Esophagus (tissue), 2 donors: ENCODE measurements at regions not wholly inside any gene's neighbourhood (a gene's known extent, or its start where the extent isn't known, plus 50 kb on each side); places are given as distances from the start of the nearest gene placed in this dataset.

Experiments used
- H3K27ac ChIP-seq, 2 donors: one replicate each; pipeline ENCODE4 v1.5.1; 2013; ENCODE audit warnings: low read depth in 2 of 2, mild to moderate bottlenecking in 2 of 2, inconsistent platforms in 1 of 2, low read length in 1 of 2, moderate library complexity in 1 of 2
- H3K27me3 ChIP-seq, 2 donors: one replicate each; pipeline ENCODE4 v1.6.1; 2013; ENCODE audit warnings: low read length in 2 of 2, control low read depth in 1 of 2, mild to moderate bottlenecking in 1 of 2; ENCODE audit not compliant: insufficient read depth in 2 of 2, control insufficient read depth in 1 of 2
- H3K36me3 ChIP-seq, 2 donors: one replicate each; pipeline ENCODE4 v1.6.1; 2013; ENCODE audit warnings: low read length in 1 of 2; ENCODE audit not compliant: control insufficient read depth in 2 of 2, insufficient read depth in 2 of 2
- H3K4me1 ChIP-seq, 2 donors: one replicate each; pipeline ENCODE4 v1.6.1; 2013; ENCODE audit warnings: low read length in 1 of 2; ENCODE audit not compliant: control insufficient read depth in 2 of 2, insufficient read depth in 2 of 2
- H3K4me3 ChIP-seq, 2 donors: one replicate each; pipeline ENCODE4 v1.5.1; 2013; ENCODE audit warnings: low read length in 2 of 2, mild to moderate bottlenecking in 2 of 2, low read depth in 1 of 2, moderate library complexity in 1 of 2
- H3K9me3 ChIP-seq, 2 donors: one replicate each; pipeline ENCODE4 v1.6.1; 2013; ENCODE audit warnings: mild to moderate bottlenecking in 2 of 2, low read depth in 1 of 2, low read length in 1 of 2, moderate library complexity in 1 of 2; ENCODE audit not compliant: control insufficient read depth in 2 of 2, insufficient read depth in 1 of 2
- WGBS, 2 donors: extraction: QIAGEN DNeasy Blood & Tissue Kit; methylation state at CpG; one replicate each; pipeline ENCODE4 v1.1.7; 2013; 5-methylcytosine and 5-hydroxymethylcytosine counted together
- donor health status: healthy with polysubstance abuse.
- donor health status: Bipolar disorder and iron deficiency.

DNA sequence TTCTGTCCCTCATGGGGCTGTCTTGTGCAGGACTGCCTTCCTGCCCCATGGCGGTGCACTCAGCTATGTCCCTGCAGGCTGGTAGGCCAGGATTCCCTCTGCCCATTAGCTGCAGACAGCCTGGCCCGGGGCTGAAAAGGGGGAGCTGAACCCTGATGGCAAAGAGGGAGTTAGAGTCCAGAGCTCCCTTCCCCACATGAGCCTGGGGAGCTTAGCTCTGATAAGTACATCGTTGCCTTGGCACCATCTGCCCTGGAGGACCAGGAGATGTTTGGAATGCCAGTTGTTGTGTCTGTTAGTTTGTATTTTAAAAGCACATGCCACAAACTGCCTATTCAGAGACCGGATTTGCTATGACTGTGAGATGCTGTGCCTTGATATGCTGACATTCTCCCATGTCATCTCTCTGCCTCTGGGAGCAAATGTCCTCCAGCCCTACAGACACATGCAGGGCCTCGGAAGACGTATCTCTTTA, 65.1 kb upstream of the AFF3 start:
- Histone ChIP-seq H3K4me3 (no peak overlapping the region), H3K9me3 (no peaks in the 10 kb centered on the region), H3K27me3 (no peaks in the 10 kb centered on the region), H3K4me1 (no peaks in the 10 kb centered on the region), H3K36me3 (no peaks in the 10 kb centered on the region), H3K27ac (no peak overlapping the region)
- WGBS, 2 donors = 73 to 75% methylated on average over 6 of the region's 6 CpGs

DNA sequence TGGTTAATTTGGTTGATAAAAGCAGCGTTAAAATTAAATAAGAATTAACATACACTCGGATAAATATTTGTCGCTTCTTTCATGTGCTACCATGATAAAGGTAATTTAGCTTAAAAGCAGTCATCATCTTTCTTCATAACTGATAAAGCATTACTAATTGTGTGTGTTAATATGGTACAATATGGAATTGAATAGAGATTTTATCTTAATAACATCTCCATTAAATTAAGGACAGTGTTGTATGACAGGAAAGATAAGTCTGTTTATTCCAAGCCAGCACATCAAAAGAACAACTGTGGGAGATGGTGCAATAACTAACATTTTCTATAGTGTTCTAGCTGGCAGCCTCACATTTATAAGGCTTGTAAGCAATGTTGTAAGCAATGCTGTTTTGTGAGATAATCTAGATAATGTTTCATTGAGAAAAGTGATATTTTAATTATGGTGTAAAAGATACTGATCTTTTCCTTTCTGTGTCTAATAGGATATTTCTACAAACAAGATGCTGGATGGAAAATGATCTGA, 64.4 kb upstream of the AFF3 start:
- WGBS, 2 donors = 96 to 97% methylated on average over 3 of the region's 3 CpGs
- no peaks in the 10 kb centered on the region for H3K27me3 ChIP-seq
- H3K4me3 ChIP-seq = no peak overlapping the region
- no peak overlapping the region for H3K27ac ChIP-seq
- H3K36me3 ChIP-seq = no peaks in the 10 kb centered on the region
- no peaks in the 10 kb centered on the region for H3K4me1 ChIP-seq
- H3K9me3 ChIP-seq = no peaks in the 10 kb centered on the region

DNA sequence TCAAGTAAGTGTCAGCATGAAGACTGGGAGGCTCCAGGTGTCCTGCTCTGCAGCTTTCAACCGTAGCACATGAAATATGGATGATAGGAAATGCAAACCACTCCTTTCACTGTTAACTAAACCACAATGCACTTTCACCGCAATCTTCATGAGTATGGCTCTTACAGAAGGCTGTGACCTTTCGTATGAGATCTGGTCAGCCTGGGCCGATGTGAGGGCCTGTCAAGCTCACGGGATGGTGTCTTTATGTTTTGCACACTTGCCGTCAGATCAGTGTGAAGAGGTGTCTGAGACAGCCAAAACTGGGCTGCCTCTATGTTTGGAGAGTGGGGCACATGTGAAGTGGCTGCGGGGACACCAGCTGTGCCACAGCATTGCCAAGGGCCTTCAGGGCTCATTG, 62.8 kb upstream of the AFF3 start:
- Histone ChIP-seq H3K27me3 (no peaks in the 10 kb centered on the region), H3K27ac (no peak overlapping the region), H3K36me3 (no peaks in the 10 kb centered on the region), H3K4me3 (no peak overlapping the region), H3K4me1 (no peaks in the 10 kb centered on the region), H3K9me3 (no peaks in the 10 kb centered on the region)
- 72 to 82% methylated on average over 7 of the region's 7 CpGs for WGBS, 2 donors

DNA sequence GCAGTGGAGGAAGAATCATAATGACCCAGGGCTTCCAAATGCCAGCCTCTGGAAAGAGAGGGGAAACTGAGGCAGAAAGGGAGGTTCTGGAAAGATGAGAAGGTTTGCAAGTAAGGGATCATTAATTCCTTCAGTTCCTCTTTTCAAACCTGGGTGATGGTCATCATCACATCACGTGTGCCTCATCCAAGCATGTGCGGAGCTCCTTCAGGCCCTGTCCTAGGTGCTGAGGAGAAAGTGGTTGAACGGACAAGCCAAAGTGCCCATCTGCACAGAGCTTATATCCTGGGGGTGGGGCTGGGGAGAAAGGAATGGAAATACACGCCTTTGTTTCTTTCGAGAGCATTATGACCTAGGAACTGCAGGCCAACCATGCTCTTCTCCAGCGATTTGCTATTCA, 60.2 kb upstream of the AFF3 start:
- Histone ChIP-seq H3K4me1 (peaks cover 0 to 6% of the 10 kb centered on the region in 2 donors), H3K9me3 (no peaks in the 10 kb centered on the region), H3K36me3 (no peaks in the 10 kb centered on the region), H3K4me3 (no peak overlapping the region), H3K27ac (no peak overlapping the region), H3K27me3 (no peaks in the 10 kb centered on the region)
- WGBS, 2 donors = 84 to 85% methylated on average over 6 of the region's 6 CpGs

DNA sequence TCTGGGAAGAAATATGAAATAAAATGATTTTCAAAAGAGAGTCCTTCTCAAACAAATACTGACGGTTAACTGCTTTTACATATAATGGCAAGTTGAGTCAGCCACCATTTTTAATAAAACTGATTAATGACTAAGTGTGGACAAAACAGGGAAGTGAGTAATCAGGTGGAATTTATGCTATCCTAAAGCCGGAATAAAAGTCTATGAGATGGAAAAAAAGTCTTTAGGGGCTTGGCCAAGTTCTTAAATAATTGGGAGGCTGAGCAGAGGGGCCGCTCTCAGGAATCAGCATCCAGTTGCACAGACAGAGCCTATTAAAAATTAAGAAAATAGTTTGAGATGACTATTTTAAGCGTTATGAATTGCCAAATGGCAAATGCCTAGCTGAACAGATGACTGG, 58.6 kb upstream of the AFF3 start:
- H3K4me3 ChIP-seq = no peak overlapping the region
- 69 to 84% methylated on average over 4 of the region's 4 CpGs for WGBS, 2 donors

DNA sequence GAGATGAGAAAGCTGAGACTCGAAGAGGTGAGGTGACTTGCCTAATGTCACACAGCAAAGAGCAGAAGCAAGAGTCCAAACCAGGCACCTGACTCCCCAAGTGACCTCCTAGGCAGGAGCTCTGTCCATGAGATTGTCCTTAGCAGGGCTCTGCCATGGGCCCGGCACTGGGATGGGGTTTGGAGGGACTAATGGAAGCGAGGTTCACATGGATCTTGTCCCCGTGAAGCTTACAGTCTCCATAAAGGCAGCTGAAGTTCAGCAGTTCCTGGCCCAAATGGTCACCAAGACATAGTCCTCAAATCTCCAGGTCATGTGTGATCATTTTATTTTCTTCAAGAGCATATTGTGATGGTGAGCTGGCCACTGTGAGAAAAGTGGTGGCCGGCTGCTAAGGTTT, 57.0 kb upstream of the AFF3 start:
- no peak overlapping the region for H3K27ac ChIP-seq

More for the DNA sequence above, 58.6 kb upstream of the AFF3 start:
- no peaks in the 10 kb centered on the region for H3K27me3 ChIP-seq
- no peaks in the 10 kb centered on the region for H3K9me3 ChIP-seq
- no peak overlapping the region for H3K27ac ChIP-seq
- H3K4me1 ChIP-seq = peaks cover 0 to 6% of the 10 kb centered on the region in 2 donors
- no peaks in the 10 kb centered on the region for H3K36me3 ChIP-seq

DNA sequence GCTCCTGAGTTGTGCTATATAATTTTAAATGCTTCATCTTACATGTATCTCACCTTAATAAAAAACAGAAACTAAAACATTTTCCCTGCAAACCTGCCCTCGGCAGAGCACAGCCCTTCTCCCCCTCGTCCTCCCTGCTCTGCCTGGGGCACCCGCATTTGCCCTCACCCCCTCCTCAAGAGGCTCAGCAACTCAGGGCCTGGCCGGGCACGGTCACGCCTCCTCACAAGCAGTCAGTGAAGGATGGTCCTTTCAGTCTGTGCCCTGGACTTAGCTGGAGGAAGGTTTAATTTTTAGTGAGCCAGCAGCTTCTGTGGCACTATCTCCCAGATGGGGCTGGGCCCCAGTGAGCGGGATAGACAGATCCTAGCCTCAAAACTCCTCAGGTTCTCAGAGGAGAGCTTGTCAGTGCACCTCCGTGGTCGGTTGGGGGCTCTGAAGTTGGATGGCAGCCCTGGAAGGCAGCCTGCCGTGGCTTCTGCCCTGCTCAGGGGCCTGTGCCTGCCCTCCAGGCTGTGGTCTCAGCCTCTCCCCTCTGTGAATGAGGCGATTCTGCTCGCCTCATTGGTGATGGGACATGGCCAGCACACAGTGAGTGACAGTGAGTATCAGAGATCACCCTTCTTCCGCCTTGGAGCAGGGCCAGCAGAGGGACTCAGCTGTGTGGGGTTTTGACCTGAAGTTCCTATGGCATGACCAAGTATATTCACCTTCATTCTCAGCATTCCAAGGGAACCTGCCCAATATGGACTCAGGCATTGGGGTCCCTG, 56.3 kb upstream of the AFF3 start:
- Histone ChIP-seq H3K4me1 (peaks cover 0 to 6% of the 10 kb centered on the region in 2 donors), H3K27me3 (no peaks in the 10 kb centered on the region), H3K27ac (peak overlapping the region; percentile 32 to 64), H3K4me3 (no peak overlapping the region), H3K36me3 (no peaks in the 10 kb centered on the region), H3K9me3 (no peaks in the 10 kb centered on the region)
- 71 to 72% methylated on average over 13 of the region's 13 CpGs for WGBS, 2 donors

More for the DNA sequence above, 57.0 kb upstream of the AFF3 start:
- no peak overlapping the region for H3K4me3 ChIP-seq
- peaks cover 0 to 6% of the 10 kb centered on the region in 2 donors for H3K4me1 ChIP-seq
- no peaks in the 10 kb centered on the region for H3K9me3 ChIP-seq
- H3K36me3 ChIP-seq = no peaks in the 10 kb centered on the region
- no peaks in the 10 kb centered on the region for H3K27me3 ChIP-seq
- 93 to 94% methylated on average over 5 of the region's 5 CpGs for WGBS, 2 donors

DNA sequence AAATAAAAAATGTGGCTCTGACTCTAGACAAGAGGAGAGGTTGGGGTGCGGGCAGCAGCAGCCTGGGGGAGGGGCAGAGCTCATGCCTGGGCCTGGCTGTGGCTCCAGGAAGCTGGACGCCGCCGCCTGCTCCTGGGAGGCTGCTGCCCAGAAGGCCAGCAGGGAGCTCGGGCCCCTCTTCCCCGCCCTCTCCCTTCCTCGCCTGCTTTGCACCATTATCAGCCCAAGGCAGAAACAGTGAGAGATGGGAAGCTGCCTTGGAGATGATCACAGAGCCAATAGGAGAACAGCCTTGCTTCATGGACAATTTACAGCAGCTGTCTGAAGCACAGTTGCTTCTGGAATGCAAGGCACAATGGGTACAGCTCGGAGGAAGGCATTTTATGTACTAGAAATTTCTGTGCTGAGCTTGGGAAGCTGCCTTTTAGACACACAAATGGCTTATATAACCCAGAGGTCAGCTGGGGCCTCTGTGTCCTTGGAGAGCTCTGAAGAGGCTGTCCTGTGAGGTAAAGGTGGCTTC, 55.3 kb upstream of the AFF3 start:
- H3K4me3 ChIP-seq = no peak overlapping the region
- H3K4me1 ChIP-seq = peaks cover 0 to 6% of the 10 kb centered on the region in 2 donors
- H3K27me3 ChIP-seq = no peaks in the 10 kb centered on the region
- no peaks in the 10 kb centered on the region for H3K9me3 ChIP-seq
- no peaks in the 10 kb centered on the region for H3K36me3 ChIP-seq
- peak overlapping the region; percentile 32 to 53 for H3K27ac ChIP-seq
- WGBS, 2 donors = 30 to 38% methylated on average over 8 of the region's 8 CpGs

DNA sequence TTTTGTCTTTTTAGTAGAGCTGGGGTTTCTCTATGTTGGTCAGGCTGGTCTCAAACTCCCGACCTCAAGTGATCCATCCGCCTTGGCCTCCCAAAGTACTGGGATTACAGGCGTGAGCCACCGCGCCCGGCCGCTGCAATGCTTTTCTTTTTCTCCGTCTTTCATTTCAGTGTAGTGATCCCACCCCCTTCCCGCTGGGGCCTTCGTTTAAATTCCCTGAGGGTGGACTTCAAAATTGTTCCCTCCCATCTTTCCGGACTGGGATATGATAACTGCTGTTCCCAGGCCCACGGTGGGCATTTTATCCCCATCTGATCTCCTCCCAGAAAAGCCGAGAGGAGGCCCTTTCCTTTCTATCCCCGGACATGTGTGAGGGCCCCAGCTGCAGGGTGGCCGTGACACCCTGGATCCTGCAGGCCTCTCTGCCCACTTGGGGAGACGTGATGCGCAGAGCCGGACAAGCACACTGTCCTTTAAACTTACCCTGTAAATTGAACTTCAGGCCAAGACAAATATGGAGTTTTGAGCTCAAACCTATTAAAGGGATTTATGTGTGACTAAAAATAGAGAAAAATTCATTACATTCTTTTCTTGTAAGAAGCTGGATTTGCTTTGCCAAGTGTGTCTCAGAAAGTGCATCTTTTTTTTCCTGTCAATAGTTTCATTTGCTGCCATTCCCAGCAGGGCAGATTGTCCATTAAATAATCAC, 54.5 kb upstream of the AFF3 start:
- WGBS, 2 donors = 81 to 87% methylated on average over 18 of the region's 18 CpGs
- Histone ChIP-seq H3K4me3 (no peak overlapping the region), H3K36me3 (no peaks in the 10 kb centered on the region), H3K9me3 (no peaks in the 10 kb centered on the region), H3K27ac (peak overlapping the region; percentile 69 to 80), H3K27me3 (no peaks in the 10 kb centered on the region), H3K4me1 (peaks cover 0 to 6% of the 10 kb centered on the region in 2 donors)
